SIG-M5 treated with dmso at 0.1 percent for 504 hours (cell line): ENCODE measurements at regions not wholly inside any gene's neighbourhood (a gene's known extent, or its start where the extent isn't known, plus 50 kb on each side); places are given as distances from the start of the nearest gene placed in this dataset.
"Not testable (repeated sequence)": the region's sequence is repeated elsewhere in the genome, so short reads cannot be mapped to it uniquely, and the experiment has no call there.

ENCODE experiments used
- DNase-seq: peaks from one replicate; lab custom pipeline; 2025; ENCODE audit not compliant: unreplicated experiment; lab: John Stamatoyannopoulos, UW

DNA sequence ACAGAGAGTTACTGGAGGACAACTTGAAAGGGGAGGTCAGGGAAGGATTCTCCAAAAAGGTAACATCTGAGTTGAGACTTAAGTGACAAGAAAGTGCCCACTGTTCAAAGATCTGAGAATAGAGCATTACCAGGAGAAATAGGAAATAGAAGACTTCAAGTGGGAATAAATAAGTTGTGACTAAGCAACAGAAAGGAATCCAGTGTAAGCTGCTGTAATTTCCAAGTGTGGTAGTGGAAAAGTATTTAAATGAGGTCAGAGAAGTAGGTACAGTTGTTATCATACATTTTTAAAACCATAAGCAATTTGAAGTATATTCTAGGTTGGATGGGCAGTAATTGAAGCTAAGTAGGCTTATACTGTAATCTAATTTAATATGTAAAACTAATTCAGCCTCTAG, 211.9 kb downstream of the FBXO8 start:
- DNase-seq = no peak

- no peak for DNase-seq
Observed at GRCh38 chr4:174069848-174070330, 213.6 kb downstream of the FBXO8 start.

DNA sequence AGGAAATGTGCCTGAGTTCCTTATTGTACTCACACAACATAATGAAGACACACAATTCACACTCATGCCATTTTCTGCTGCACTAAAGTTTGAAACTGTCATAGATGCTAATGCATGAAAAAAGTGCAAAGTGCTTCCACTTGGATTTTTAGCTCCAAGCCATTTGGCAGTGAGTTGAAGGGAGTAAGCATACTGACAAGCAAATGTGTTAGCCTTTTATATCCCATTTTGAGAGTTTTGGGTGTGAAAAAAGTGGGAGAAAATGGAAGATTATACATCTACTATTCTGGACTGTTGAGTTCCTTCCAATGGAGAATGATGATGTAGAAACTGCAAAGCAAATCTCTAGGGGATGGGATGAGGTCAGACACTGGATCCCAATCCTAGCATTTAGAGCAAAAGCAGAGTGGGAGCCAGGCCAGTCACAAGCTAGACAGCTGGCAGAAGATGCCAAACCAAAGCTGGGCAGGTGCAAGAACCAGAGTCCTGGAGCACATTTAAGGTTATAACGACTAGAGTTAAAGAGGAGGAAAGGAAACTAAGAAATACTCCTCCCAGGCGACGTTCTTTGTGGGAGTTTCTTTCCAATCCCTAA, 216.8 kb downstream of the FBXO8 start:
- no peak for DNase-seq

GRCh38 chr4:174062831-174063230, 220.6 kb downstream of the FBXO8 start:
- no peak for DNase-seq

- no peak for DNase-seq
Observed at GRCh38 chr4:174061026-174061425, 222.4 kb downstream of the FBXO8 start.

- DNase-seq = no peak
Observed at GRCh38 chr4:174058846-174059245, 224.6 kb downstream of the FBXO8 start.

DNA sequence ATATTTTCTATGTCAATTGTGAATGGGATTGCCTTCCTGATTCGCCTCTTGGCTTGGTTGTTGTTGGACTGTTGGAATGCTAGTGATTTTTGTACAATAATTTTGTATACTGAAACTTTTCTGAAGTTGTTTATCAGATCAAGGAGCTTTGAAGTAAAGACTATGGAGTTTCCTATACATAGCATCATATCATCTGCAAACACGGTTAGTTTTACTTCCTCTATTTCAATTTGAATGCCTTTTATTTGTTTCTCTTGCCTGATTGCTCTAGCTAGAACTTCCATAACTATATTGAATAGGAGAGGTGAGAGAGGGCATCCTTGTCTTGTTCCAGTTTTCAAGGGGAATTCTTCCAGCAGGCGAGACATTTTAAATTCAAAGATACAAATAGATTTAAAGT, 226.5 kb downstream of the FBXO8 start:
- DNase-seq = peak; percentile 3

DNA sequence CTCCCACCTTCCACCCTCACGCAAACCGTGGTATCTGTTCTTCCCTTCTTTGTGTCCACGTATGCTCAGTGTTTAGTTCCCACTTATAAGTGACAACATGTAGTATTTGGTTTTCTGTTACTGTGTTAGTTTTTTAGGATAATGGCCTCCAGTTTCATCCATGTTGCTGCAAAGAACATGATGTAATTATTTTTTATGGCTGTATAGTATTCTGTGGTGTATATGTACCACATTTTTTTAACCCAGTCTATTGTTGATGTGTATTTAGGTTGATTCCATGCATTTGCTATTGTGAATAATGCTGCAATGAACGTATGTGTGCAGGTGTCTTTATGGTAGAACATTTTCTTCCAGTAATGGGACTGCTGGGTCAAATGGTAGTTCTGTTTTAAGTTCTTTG, 228.1 kb downstream of the FBXO8 start:
- no peak for DNase-seq

DNA sequence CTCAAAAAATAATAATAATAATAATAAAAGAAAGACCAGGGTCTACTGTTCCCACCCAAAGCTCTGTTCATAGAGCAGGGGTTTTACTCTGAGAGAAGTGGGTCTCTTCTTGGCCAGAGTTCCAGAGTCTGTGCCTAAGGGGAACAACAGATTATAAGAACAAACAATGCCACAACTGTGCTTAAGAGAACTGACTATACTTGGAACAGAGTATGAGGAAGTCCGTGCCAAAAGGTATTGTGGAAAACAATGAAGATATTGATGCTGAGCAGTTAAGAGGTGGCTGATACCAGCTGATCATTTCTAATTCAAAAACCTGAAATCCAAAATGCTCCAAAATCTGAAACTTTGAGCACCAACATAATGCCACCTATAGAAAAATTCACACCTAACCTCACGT, 229.6 kb downstream of the FBXO8 start:
- DNase-seq = no peak

DNA sequence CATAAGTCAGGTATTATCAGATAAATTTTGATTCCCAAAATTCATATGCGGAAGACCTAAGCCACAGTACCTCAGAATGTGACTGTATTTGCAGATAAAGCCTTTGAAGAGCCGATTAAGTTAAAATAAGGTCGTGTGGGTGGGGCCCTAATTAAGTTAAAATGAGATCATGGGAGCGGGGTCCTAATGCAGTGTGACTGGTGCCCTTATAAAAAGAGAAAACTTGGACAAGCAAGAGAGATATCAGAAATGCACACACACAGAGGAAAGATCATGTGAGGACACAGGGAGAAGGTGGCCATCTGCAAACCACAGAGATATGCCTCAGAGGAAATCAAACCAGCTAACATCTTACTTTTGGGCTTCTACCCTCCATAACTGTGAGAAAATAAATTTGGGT, 236.1 kb downstream of the FBXO8 start:
- no peak for DNase-seq

GRCh38 chr4:174045829-174046228, 237.6 kb downstream of the FBXO8 start:
- not testable (repeated sequence) for DNase-seq

- DNase-seq = no peak
Observed at GRCh38 chr4:174045381-174045780, 238.1 kb downstream of the FBXO8 start.

GRCh38 chr4:174041555-174042105, 241.8 kb downstream of the FBXO8 start:
- no peak for DNase-seq

DNA sequence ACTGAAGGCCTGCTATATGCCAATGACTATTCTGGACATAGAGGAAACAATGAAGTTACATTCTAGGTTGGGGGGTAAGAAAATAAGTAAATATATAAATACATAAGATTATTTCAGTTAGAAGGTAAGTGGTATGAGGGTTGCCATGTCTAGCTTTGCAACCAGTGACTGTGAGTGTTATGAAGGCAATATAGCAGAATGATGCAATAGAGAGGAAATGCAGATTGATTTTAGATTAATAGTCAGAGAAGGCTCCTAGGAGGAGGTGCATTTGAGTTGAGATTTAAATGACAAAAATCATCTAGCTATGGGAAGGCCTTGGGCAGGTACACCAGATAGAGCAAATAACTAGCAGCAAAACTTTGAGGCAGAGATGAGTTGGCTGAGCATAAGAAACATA, 243.2 kb downstream of the FBXO8 start:
- DNase-seq = no peak

DNA sequence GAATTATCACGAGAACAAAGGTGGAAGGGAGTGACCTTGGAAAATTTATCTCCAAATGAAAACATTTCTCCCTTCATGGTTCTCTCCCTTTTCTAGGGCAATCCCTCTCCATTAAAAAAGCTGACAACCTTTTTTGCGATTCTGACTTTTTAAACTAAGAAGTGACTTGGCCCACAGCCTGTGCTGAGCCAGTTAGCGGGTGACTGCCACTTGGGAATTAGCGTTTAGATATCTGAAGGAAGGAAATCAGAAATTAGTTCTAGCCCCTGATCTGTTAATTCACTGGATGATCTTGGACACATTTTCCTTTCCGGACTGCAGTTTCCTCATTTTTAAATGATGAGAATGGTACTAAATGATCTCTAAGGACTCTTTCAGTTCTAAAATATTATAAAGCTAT, 245.0 kb downstream of the FBXO8 start:
- no peak for DNase-seq

DNA sequence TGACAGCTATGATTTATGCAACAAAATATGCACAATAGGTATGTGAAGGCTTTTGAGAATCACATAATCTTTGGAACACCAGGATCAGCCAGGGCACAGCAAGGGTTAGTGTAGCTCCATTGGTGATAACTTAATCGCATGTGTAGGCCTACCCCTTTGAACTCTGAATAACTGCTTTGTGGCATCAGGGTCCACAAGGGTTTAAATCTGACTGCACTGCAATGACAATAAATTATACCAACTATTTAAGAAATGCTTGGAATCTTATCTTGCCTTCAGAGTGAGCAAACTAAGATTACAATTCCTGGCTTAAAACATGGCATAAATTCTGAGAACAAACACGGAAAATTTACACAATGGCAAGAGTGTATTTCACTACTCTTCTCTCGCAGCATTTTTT, 245.8 kb downstream of the FBXO8 start:
- DNase-seq = no peak

DNA sequence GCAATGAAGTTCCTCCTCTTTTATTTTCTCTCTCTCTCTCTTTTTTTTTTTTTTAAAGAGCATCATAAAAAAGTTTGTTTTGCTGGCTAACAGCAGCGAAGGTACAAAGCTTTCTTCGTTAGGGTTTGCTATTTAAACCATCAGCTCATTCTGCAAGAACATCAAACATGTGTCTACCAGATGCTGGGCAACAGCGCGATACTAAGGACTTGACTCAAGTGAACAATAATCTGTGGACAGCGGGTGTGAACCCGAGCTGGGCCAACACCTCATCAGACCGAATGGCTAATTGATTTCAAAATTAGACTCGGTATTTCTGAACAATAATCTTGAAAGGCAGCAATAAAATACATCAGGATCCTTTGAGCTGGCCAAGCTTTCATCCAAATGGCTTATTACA, 246.4 kb downstream of the FBXO8 start:
- DNase-seq = no peak

DNA sequence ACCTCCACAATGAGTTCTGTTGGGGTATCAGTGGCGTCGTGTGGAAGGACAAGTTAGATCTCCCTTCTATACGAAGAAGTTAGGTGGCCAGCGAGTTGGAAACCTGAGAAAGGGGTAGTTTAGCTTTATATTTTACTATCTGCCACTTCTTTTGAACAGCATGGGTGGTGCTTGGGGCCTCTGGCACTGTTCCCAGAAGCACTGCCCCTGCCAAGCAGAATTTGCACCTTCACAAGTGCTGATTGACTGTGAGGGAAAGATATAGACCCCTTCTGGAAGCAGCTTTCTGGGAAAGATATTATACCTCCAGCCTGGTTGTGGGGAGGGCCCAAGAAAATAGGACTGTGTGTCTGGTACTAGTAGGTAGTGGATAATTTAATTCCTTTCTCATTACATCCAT, 246.9 kb downstream of the FBXO8 start:
- no peak for DNase-seq

DNA sequence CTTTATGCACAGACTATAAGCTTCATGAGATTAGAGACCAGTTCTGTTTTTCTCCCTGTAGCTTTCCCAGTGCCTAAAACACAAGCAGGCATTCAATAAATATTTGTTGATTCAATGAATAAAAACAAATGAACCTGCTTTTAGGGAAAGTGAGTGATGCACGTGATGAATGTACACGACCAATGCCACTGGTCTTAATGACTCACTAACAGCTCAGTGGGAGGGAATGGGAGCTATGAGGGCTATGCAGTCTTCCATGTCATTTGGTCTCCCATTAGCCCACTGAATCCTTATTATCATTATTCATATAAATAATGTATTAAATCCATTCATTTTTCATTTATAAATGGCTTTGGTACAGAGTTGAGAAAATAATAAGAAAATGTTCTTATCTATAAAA, 247.4 kb downstream of the FBXO8 start:
- DNase-seq = no peak

DNA sequence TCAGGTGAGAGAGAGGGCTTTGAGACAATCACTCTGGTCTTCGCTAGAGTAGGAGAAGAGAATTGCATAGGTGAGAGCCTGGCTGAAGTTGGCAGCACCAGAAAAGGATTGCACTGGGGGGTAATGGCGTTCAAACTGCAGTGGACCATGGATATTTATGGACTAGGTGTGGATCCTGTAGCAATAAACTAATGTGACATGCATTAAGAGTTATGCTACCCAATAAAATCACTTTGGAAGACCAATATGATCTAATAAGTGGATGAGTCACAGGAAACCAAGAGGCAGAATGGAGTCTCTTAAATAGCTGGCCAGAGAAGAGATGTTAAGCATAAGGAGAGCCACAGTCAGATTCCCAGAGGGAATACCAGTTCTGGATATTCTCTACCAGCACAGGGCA, 259.8 kb downstream of the FBXO8 start:
- DNase-seq = no peak

DNA sequence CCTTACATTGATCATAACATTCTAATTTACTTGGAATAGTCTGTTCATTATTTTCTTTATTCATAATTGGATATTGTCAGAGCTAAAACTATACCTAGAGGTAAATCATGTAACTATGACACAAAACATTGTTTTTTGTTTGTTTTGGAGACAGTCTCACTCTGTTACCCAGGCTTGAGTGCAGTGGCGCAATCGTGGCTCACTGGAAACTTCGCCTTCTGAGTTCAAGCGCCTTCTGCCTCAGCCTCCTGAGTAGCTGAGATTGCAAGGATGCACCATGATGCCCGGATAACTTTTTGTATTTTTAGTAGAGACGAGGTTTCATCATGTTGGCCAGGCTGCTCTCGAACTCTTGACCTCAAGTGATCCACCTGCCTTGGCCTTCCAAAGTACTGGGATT, 265.2 kb downstream of the FBXO8 start:
- no peak for DNase-seq

DNA sequence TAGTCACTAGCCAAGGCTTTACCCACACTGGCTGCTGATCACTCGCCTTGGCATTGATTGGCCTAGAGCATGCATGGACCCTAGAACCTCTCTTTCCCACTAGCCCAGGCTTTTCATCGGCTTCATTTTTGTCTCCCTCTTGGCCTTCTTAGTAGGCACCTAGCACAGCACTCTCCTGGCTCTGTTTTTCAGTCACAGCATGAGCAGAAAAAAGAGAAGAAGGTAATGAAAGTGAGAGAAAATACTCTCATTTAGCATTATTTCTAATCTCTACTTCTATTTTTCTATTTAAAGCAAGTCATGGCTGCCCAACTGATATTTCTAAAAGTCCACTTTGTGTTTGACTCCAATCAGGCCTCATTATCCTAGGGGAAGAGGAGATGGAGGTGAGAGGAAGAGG, 267.2 kb downstream of the FBXO8 start:
- DNase-seq = no peak

DNA sequence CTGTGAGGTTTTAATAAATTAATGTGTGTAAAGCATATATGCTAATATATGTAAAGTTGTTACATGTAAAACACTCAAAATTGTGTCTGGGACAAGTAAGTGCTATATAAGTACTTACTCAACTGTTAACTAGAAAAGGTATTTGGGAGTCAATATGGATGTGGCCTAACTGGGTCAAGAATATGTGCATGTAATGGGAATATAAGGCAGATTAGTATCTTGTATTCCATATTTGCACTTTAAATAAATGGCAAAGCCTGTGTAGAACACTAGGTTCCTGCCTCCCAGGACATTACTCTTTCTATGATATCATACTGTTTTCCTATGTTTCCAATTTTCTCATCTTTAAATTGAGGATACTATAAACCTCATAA, 270.6 kb downstream of the FBXO8 start:
- DNase-seq = no peak
